ENCODE measurements at regions not wholly inside any gene's neighbourhood (a gene's known extent, or its start where the extent isn't known, plus 50 kb on each side); places are given as distances from the start of the nearest gene placed in this dataset.

- H3K36me3 ChIP-seq (ENCODE audit: insufficient read depth, low read length) = no peaks in the 10 kb centered on the region
- no peaks in the 10 kb centered on the region for H4K20me1 ChIP-seq (ENCODE audit: insufficient read depth, low read length)
- no peaks in the 10 kb centered on the region for H3K9me3 ChIP-seq (ENCODE audit: low read length)
- no peak overlapping the region for H3K4me3 ChIP-seq (ENCODE audit: low read depth, low read length, poor library complexity, severe bottlenecking)
- intact Hi-C loops (cut with micrococcal nuclease; ENCODE audit: unreplicated experiment) = no loop called here
- no peaks in the 10 kb centered on the region for H3K9me2 ChIP-seq (ENCODE audit: insufficient read depth, low read length)
- POLR2A ChIA-PET = no interaction called here
- no peak overlapping the region for H3K4me2 ChIP-seq (ENCODE audit: low read length)
- no peaks in the 10 kb centered on the region for H3K4me1 ChIP-seq (ENCODE audit: insufficient read depth, low read length, poor library complexity, severe bottlenecking)
- TF ChIP-seq EZH2phosphoT487 (IDR thresholded peaks at IDR 0.05; ENCODE audit: borderline replicate concordance, low read depth, low read length) = no peak
- TF ChIP-seq CTCF (conservative IDR thresholded peaks at IDR 0.05; ENCODE audit: low read length) = no peak
- no peak overlapping the region for H3K27ac ChIP-seq (ENCODE audit: low read depth, low read length, poor library complexity, severe bottlenecking)
- H2AFZ ChIP-seq (ENCODE audit: low read length) = no peak overlapping the region
- no peak for DNase-seq (ENCODE audit: low spot score)
- CTCF ChIA-PET (ENCODE audit: unreplicated experiment) = interaction anchor here (0.5 kb wide), 1 partner anchor 568 kb away, joined by 3 read pairs; no protein-coding TSS in a partner anchor
- no peaks in the 10 kb centered on the region for H3K79me2 ChIP-seq (ENCODE audit: insufficient read depth, low read depth, low read length)
- BruUV-seq (replicated peaks) = no TSS peak
Observed at GRCh38 chr1:34470401-34470800, 284.4 kb upstream of the GJB5 start.

- Histone ChIP-seq H3K79me2 (ENCODE audit: insufficient read depth, low read depth, low read length) (no peaks in the 10 kb centered on the region), H3K27ac (ENCODE audit: low read depth, low read length, poor library complexity, severe bottlenecking) (no peak overlapping the region), H2AFZ (ENCODE audit: low read length) (no peak overlapping the region), H3K9me3 (ENCODE audit: low read length) (no peaks in the 10 kb centered on the region), H3K4me1 (ENCODE audit: insufficient read depth, low read length, poor library complexity, severe bottlenecking) (no peaks in the 10 kb centered on the region), H3K4me3 (ENCODE audit: low read depth, low read length, poor library complexity, severe bottlenecking) (no peak overlapping the region), H4K20me1 (ENCODE audit: insufficient read depth, low read length) (no peaks in the 10 kb centered on the region), H3K36me3 (ENCODE audit: insufficient read depth, low read length) (no peaks in the 10 kb centered on the region), H3K9me2 (ENCODE audit: insufficient read depth, low read length) (no peaks in the 10 kb centered on the region), H3K4me2 (ENCODE audit: low read length) (no peak overlapping the region)
- CTCF ChIA-PET (ENCODE audit: unreplicated experiment) = no interaction called here
- POLR2A ChIA-PET = interaction anchor here (0.6 kb wide), 1 partner anchor 74 kb away, joined by 6 read pairs; no protein-coding TSS in a partner anchor
- intact Hi-C loops (cut with micrococcal nuclease; ENCODE audit: unreplicated experiment) = no loop called here
- no peak for DNase-seq (ENCODE audit: low spot score)
- no TSS peak for BruUV-seq (replicated peaks)
- no peak for TF ChIP-seq CTCF (conservative IDR thresholded peaks at IDR 0.05; ENCODE audit: low read length)
- TF ChIP-seq EZH2phosphoT487 (IDR thresholded peaks at IDR 0.05; ENCODE audit: borderline replicate concordance, low read depth, low read length) = no peak
Observed at GRCh38 chr1:34474566-34474965, 280.3 kb upstream of the GJB5 start.

GRCh38 chr1:34476371-34476770 is 278.5 kb upstream of the GJB5 start:
- H4K20me1 ChIP-seq (ENCODE audit: insufficient read depth, low read length) = no peaks in the 10 kb centered on the region
- ChIA-PET POLR2A (no interaction called here), CTCF (ENCODE audit: unreplicated experiment) (no interaction called here)
- BruUV-seq (replicated peaks) = no TSS peak
- H3K4me1 ChIP-seq (ENCODE audit: insufficient read depth, low read length, poor library complexity, severe bottlenecking) = no peaks in the 10 kb centered on the region
- H3K4me2 ChIP-seq (ENCODE audit: low read length) = no peak overlapping the region
- H3K36me3 ChIP-seq (ENCODE audit: insufficient read depth, low read length) = no peaks in the 10 kb centered on the region
- DNase-seq (ENCODE audit: low spot score) = no peak
- TF ChIP-seq EZH2phosphoT487 (IDR thresholded peaks at IDR 0.05; ENCODE audit: borderline replicate concordance, low read depth, low read length) = no peak
- no peak for TF ChIP-seq CTCF (conservative IDR thresholded peaks at IDR 0.05; ENCODE audit: low read length)
- H3K4me3 ChIP-seq (ENCODE audit: low read depth, low read length, poor library complexity, severe bottlenecking) = no peak overlapping the region
- intact Hi-C loops (cut with micrococcal nuclease; ENCODE audit: unreplicated experiment) = no loop called here
- no peak overlapping the region for H3K27ac ChIP-seq (ENCODE audit: low read depth, low read length, poor library complexity, severe bottlenecking)
- H3K9me3 ChIP-seq (ENCODE audit: low read length) = no peaks in the 10 kb centered on the region
- H3K79me2 ChIP-seq (ENCODE audit: insufficient read depth, low read depth, low read length) = no peaks in the 10 kb centered on the region
- H2AFZ ChIP-seq (ENCODE audit: low read length) = no peak overlapping the region
- no peaks in the 10 kb centered on the region for H3K9me2 ChIP-seq (ENCODE audit: insufficient read depth, low read length)

Data from OCI-LY7 (cell line).